GM12873 (cell line): ENCODE measurements at regions not wholly inside any gene's neighbourhood (a gene's known extent, or its start where the extent isn't known, plus 50 kb on each side); places are given as distances from the start of the nearest gene placed in this dataset.

Experiments
- CTCF ChIP-seq: IDR thresholded peaks from 2 replicates; pipeline ENCODE4 v1.5.1; 2012; ENCODE audit warnings: low read depth, mild to moderate bottlenecking, moderate library complexity, low read length, control low read depth; ENCODE audit not compliant: insufficient read depth; ENCODE audit errors: missing control alignments

GRCh38 chr19:31727536-31727935 is 378.3 kb upstream of the TSHZ3 start:
- no peak for TF ChIP-seq CTCF

- no peak for TF ChIP-seq CTCF
Observed at GRCh38 chr19:31730270-31730669, 381.0 kb upstream of the TSHZ3 start.

- no peak for TF ChIP-seq CTCF
Observed at GRCh38 chr19:31733591-31733990, 384.4 kb upstream of the TSHZ3 start.

- TF ChIP-seq CTCF = no peak
Observed at GRCh38 chr19:31742249-31742648, 393.0 kb upstream of the TSHZ3 start.

- TF ChIP-seq CTCF = no peak
Observed at GRCh38 chr19:31745731-31746130, 396.5 kb upstream of the TSHZ3 start.

GRCh38 chr19:31749231-31749630 is 400.0 kb upstream of the TSHZ3 start:
- TF ChIP-seq CTCF = no peak

GRCh38 chr19:31759359-31759758 is 410.1 kb upstream of the TSHZ3 start:
- TF ChIP-seq CTCF = no peak
